ENCODE measurements at regions not wholly inside any gene's neighbourhood (a gene's known extent, or its start where the extent isn't known, plus 50 kb on each side); places are given as distances from the start of the nearest gene placed in this dataset.

DNA sequence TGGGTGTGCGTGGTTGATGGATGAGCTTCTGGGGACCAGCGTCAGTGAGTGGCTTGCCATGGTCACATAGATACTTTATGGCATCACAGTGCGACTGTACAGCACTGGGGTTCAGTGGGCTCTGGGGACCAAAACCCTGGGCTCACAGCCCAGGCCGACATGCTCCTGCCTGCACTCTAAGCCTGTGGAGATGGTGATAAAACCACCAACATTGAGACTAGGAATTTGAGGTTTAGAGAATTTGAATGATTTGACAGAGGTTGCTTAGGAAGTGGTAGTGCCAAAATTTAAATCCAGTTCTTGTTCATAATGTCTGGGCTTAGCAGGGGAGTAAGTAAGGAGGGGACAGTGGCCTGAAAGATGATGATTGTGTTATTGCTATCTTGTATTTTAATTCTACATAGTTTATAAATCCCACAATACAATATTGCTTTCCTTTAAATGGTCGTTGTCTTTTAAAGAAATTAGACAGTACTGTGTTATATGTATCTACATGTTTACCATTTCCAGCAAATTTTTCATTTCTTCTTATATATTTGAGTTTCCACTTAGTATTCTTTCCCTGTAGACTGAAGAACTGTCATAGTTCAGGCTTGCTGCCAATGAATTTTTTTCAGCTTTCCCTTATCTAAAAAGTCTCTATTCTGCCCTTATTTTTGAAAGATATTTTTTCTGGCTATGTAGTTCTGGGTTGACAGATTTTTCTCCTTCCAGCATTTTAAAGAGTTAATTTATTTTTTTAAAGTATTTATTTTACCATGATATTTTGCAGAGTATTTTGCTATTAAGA, 235.4 kb upstream of the RGMA start:
- no peak for DNase-seq (ENCODE audit: low read depth)

DNA sequence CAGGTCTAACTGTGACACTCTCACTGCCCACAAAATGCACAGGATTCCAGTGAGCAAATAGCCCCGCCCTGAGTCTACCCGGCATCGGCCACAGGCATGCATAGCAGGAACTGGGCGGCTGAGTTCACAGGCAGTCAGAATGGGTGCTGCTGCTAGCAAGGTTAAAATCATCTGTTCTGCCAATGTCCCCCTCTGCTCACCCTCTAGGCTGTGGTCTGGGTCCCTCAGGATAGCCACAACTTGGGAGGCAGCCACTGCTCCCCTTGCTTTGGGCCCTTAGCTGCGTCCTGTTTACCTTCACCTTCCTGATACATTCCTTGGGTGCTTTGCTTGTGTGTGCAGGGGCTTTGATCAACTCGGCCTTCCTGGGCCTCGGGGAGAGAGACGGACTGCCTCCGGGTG, 232.9 kb upstream of the RGMA start:
- no peak for DNase-seq (ENCODE audit: low read depth)

DNA sequence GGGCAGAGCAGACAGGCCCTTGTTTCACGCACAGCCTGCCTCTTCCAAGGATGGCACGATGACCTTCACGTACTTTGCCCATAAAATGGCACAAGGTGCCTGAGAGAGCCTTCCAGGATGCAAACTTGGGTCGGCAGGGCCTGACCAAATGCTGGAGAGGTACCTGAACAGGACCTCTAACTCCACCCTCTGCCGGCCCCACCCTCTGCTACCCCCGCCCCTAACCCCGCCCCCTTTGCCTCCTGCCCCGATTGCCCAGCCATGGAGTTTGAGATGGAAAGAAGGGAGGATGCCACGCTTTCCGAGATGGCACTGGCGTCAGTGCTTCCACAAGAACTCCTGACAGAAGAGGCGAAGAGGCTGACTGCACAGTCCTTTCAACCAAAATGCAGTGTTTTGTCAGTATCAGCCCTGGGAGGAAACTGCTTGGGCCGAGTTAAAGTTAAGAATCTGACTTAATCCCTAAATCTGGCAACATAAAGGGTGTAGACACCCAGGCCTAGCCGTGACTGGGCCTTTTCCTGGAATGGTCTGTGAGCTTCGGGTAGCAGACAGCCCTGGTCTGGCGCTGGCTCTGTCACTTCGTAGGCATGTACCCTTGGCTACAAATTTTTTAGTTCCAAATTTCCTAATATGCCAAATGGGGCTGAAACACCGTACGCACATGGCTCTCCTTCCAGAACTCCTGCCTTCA, 230.3 kb upstream of the RGMA start:
- no peak for DNase-seq (ENCODE audit: low read depth)

DNA sequence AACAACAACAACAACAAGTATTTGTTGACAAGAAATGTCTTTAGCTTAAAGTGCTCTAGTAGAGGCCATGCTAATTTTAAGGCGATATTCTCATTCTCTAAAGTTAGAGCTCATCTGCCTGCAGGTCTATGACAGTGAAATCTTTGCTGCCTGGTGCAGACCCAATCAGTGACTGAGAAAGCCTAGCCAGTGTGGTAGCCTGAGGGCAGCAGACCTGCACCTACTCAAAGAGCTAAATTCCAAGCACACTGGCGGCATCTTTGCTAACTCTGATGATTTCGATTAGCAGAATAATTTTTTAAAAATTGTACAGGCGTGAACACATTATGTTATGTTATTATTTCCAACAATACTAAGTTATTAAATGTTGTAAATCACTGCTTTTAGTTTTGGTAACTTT, 228.8 kb upstream of the RGMA start:
- DNase-seq (ENCODE audit: low read depth) = no peak

DNA sequence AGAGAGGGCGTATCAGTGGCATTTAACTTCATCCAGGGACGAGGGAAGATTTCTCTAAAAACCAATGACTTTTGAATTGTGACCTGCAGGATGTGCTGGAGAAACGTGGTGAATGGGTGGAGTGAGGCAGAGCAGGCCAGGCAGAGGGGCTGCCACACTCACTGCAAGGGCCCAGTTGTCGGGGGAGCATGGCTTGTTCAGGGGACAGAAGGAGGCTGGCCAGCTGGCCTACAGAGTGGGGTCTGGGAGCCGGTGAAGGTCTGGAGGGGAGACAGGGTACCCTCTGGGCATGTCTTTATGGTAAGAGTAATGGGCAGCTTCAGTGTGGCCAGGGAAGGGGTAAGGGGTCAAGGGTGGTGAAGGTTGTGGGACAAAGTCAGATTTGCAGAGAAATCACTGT, 225.2 kb upstream of the RGMA start:
- DNase-seq (ENCODE audit: low read depth) = no peak

GRCh38 chr15:93312891-93313486, 224.0 kb upstream of the RGMA start:
- DNase-seq (ENCODE audit: low read depth) = no peak

GRCh38 chr15:93311620-93312019, 222.6 kb upstream of the RGMA start:
- no peak for DNase-seq (ENCODE audit: low read depth)

- DNase-seq (ENCODE audit: low read depth) = no peak
These were observed 219.1 kb upstream of the RGMA start for GRCh38 chr15:93308026-93308690.

- DNase-seq (ENCODE audit: low read depth) = no peak
These were observed 218.5 kb upstream of the RGMA start for GRCh38 chr15:93307513-93307912.

DNA sequence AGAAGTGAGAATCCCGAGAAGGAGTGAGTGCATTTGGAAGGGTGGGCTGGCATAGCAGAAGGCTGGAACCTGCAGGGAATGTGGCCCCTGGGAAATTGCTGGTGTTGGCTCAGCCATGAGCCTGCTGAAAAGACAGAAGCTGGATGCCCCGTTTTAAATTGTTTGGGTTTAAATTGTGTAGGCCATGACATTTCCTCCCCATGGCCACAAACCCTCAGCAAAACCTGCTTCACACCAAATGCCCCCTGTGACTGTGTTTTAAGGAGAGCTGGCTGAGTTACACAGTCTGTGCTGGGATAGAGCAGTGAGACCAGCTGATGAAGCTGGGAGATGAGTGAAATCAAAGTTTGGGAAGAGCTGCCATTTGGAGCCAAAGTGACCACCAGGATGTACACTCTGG, 216.3 kb upstream of the RGMA start:
- no peak for DNase-seq (ENCODE audit: low read depth)

DNA sequence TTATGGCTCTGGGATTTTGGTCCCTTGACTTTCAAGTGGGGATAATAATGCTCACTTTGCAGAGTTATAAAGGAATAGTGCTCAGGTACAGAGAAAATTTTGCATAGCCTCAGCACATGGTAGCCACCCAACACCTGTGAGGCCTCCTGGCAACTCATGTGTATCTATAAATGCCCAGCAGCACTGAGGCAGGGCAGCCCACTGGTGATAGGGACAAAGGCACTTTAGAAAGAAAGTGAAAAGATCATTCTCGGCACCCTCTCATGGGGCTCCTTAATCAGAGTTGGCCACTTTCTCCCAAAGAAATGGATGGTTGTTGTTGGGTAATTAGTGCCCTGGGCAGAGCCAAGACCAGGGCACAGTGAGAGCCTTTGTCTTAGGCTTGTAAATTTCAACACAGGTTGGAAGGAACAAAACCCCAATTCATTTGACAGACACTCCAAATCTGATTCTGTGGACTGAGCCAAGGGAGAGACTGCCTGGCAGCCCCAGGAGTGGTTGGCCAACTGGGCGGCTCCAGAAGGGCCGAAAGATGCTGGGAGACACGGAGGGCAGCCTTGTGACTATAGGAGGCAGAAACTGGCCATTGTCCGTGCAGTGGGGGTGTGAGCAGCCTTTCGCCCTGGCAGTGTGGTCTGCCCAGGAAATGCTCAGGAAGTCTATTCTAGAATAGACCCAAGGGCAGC, 213.2 kb upstream of the RGMA start:
- no peak for DNase-seq (ENCODE audit: low read depth)

DNA sequence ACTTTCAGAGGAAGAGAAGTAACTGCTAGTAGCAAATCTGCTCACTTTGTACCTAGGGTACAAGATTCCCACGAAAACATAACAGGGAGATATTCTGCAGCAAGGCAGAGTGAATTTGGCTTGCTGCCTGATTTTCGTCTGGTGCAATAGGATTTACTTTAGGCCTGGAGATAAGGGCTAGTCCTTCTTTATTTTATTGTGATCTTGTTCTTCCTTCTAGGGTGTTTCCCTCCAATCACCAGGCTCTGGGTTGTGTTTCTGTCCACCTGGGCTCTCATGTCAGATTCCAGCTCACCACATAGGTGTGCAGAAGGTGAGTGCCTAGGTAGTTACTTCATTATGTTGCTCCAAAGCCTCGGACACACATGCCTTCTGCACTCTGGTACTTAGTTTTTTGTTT, 211.8 kb upstream of the RGMA start:
- DNase-seq (ENCODE audit: low read depth) = no peak

GRCh38 chr15:93299675-93300074, 210.7 kb upstream of the RGMA start:
- DNase-seq (ENCODE audit: low read depth) = no peak

DNA sequence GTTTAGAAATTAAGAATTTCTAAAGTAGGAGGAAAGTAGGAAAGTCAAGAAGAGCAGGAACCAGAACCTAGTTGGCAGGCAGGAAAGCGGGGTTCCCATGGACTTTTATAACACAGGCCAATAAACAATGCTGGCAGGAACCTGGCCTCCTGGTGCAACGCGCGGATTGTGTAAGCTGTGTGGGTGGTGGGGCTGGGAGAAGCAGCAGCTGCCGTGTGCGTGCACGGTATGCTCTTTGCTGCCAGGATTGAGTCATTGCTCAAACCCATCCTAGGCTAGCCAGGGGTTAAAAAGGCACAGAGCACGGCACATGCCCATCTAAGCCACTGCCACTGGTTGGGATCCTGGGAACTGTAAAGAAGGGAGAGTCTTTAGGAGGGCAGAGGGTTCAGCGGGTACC, 209.9 kb upstream of the RGMA start:
- no peak for DNase-seq (ENCODE audit: low read depth)

DNA sequence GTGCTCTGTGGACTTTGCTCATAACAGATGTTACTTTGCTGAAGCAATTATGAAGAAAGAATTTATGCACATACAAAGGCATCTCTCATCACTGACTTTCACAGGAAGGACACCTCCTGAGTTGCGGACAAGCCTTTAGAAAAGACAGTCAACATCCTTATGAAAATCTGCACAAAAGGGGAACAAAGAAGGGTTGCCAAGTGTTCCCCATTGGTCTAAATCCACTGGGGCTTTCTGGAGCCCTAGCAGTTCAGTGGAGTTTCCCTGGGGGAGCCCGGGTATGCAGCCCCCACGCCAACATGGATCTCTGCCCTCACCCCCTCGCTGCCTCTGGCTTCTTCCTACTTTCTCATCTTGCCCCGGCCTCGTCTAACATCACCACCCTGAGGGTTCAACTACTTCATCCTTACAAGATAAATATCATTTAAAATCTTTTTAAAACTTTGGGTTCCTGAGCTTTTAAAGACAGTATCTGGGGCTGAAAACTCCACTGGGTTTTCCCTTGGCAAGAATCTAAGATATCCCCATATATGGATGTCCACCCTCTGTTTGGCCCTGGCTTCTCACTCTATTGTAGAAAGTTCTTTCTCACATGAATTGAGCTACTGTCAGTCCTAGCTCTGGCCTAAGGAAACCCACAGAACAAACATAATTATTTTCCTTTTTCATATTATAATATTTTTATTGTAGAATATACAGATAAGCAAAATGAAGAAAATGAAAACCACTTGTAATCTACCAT, 207.9 kb upstream of the RGMA start:
- DNase-seq (ENCODE audit: low read depth) = no peak

DNA sequence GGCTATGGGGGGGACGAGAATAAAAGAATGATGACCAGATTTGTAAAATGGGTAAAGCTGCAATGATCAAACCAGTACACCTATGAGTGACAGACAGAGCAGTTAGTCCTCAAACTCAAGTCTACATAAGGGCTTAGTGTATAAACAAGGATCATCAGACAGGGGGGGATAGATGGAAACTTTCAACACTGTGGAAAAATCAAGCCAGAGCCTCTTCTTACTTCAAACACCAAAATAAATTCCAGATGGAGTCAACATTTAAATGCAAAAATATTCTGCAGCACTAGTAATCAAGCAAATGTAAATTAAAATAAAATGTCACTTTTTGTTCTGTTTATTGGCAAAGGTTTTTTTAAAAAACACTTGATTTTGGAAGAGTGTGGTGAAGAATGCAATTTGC, 205.9 kb upstream of the RGMA start:
- DNase-seq (ENCODE audit: low read depth) = no peak

GRCh38 chr15:93294066-93294465, 205.1 kb upstream of the RGMA start:
- DNase-seq (ENCODE audit: low read depth) = no peak

DNA sequence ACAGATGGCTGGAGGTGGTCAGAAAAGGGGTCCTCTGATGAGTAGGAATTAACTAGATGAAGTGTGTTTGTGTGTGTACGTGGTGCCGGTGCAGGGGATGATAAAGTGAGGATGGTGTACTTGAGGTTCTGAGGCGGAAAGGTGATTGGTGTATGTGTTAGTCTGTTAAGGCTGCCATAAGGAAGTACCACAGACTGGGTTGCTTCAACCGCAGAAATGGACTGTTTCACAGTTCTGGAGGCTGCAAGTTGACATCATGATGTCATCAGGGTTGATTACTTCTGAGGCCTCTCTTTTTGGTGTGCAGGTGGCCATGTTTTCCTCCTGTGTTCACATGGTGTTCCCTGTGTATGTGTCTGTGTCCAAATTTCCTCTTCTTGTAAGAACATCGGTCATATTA, 202.4 kb upstream of the RGMA start:
- no peak for DNase-seq (ENCODE audit: low read depth)

GRCh38 chr15:93290618-93290946, 201.6 kb upstream of the RGMA start:
- DNase-seq (ENCODE audit: low read depth) = no peak

GRCh38 chr15:93289941-93290617, 201.1 kb upstream of the RGMA start:
- no peak for DNase-seq (ENCODE audit: low read depth)

Measured in LHCN-M2 (cell line).